DMS79 treated with DMSO at 0.1 percent for 48 hours (cell line): ENCODE measurements at regions not wholly inside any gene's neighbourhood (a gene's known extent, or its start where the extent isn't known, plus 50 kb on each side); places are given as distances from the start of the nearest gene placed in this dataset.

Experiments used
- DNase-seq: peaks from one replicate; lab custom pipeline; 2025; lab: John Stamatoyannopoulos, UW

DNA sequence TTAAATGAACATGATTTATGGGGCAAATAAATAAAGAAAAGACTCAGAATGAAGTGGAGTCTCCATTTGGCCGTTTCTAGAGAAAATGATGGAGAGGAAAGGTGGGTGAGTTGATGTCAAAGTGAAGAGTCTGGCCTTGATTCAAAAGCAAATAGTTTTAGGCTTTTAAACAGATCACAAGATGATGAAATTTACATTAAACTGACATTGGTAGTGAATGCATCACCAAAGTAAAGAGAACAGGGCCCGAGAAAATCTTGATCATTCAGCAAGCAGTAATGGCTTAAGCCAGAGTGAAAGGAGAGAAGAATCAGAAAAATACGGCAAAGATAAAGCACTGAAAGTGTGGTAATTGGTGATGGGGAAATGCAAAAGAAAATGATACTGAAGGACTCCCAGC is 460.0 kb upstream of the SGCD start:
- no peak for DNase-seq

DNA sequence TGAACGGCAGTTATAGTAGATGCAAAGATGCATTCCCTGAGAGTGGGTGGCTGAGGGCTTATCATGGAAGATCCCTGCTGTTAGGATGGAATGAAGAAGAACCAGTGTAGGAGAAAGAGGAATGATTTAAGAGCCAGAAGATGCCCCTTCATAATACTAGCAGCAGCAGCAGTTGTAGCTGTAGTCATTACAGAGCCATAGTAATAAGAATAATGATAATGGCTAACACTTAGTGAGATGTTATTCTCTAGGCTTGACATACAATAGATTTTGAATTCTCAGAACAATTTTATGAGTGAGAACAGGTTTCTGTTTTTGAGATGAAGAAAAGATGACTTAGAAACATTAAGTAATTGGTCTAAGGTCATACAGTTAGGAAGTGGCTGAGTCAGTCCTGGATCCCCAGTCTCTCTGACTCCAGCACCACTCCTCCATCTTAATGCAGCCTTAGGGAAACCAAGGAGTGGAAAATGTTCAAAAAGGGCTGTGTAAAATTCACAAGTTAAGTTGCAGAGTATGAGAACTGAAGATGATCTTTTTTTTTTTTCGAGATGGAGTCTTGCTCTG is 459.4 kb upstream of the SGCD start:
- DNase-seq: no peak

GRCh38 chr5:155870636-155871035 is 456.3 kb upstream of the SGCD start:
- DNase-seq: no peak

GRCh38 chr5:155871623-155872022 is 455.3 kb upstream of the SGCD start:
- no peak for DNase-seq

- DNase-seq: peak; percentile 51
These were observed 454.2 kb upstream of the SGCD start for GRCh38 chr5:155872629-155873220.

GRCh38 chr5:155878991-155879575 is 447.9 kb upstream of the SGCD start:
- no peak for DNase-seq

GRCh38 chr5:155884041-155884440 is 442.9 kb upstream of the SGCD start:
- DNase-seq: no peak

DNA sequence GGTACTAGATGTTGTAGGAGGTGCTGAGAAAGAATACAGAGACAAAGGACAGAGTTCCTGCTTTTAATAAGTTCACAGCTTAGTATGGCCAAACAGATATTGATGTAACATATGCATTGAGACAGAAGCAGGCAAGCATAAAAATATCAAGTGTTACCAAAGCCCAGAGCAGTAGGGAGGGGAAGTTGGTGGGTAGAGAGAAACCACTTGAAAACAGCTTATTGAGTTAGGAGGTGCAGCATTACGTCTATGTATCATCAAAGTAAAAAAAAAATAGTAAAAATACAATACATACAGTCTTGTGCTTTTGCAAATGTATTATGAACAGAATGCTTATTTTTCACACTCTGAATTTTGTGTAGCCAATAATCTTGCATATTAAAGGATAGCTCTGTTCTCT is 441.8 kb upstream of the SGCD start:
- no peak for DNase-seq

- no peak for DNase-seq
These were observed 440.5 kb upstream of the SGCD start for GRCh38 chr5:155886311-155887031.

GRCh38 chr5:155895484-155895883 is 431.5 kb upstream of the SGCD start:
- no peak for DNase-seq

GRCh38 chr5:155897761-155898160 is 429.2 kb upstream of the SGCD start:
- DNase-seq: no peak

DNA sequence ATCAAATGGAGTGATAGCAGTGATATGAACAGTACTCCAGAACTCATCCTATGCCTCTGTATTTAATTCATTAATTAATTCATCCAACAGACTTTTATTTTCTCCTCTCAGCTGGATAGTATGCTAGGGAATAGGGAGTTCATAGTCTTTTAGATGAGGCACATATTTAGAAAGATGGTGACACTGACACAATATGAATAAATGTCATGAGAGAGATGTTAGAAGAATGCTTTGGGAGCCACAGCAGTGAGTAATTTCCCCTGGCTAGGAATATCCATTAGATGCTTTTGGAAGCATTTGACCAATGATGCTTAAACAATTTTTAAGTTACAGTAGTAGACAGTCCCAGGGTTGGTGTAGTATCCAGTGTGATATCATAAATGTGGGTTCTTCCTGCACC is 428.7 kb upstream of the SGCD start:
- DNase-seq: no peak

- DNase-seq: no peak
These were observed 423.2 kb upstream of the SGCD start for GRCh38 chr5:155903791-155904190.

DNA sequence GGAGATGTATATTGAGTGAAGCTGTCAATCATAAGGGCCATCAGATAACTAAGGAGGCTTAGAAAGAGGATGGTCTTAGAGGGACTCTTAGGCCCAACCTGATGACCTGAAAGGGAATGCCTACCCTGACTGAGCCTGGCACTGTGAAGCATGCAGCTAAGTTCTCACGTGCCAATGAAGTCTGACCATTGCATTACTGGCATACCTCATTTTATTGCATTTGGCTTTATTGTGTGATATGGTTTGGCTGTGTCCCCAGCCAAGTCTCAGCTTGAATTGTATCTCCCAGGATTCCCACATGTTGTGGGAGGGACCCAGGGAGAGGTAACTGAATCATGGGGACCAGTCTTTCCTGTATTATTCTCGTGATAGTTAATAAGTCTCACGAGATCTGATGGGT is 421.6 kb upstream of the SGCD start:
- DNase-seq: no peak

DNA sequence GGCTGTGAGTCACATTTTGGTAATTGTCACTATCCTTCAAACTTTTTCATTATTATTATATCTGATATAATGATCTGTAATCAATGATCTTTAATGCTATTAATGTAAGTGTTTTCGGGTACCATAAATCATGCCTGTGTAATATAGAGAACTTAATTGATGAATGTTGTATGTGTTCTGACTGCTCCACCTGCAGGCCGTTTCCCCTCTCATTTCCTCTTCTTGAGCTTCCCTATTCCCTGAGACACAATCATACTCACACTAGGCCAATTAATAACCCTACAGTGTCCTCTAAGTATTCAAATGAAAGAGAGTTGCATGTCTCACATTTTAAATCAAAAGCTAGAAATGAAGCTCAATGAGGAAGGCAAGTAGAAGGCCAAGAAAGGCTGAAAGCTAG is 420.9 kb upstream of the SGCD start:
- DNase-seq: no peak

GRCh38 chr5:155908543-155908942 is 418.4 kb upstream of the SGCD start:
- no peak for DNase-seq

DNA sequence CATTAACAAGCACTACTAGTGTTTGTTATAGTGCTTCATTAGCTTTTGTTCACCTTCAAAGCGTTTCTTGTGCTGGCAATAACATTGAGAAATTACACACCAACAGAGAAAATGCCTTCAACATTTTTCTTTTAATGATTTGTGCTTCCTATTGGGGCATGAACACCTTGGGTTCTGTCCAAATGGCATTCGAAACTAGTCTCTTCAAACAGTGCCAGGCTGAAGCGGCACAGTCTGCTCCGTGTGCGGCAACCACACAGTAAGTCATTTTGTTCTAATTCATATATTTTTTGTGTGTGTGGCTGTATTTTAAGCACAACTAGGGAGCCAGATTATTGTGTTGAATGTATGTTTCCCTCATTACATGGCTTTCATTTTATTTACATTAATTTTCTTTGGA is 414.7 kb upstream of the SGCD start:
- peak; percentile 42 for DNase-seq

DNA sequence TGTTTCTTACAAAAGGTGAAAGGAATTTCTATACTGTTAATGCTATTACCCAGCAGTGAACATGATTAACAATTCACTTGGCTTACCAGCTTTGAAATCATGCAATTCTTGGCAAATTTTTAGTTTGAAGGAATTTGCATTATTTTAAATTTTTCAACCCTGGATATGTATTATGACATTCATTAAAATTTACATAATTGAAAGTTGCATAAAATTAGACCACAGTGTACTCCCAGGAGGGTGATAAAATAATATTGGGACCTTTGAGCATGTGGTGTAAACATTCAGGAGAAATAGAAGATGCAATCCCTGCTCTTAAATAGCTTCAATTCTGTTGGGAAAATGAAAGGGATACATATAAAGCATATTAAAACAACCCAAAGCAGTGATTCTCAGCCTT is 412.2 kb upstream of the SGCD start:
- DNase-seq: no peak

DNA sequence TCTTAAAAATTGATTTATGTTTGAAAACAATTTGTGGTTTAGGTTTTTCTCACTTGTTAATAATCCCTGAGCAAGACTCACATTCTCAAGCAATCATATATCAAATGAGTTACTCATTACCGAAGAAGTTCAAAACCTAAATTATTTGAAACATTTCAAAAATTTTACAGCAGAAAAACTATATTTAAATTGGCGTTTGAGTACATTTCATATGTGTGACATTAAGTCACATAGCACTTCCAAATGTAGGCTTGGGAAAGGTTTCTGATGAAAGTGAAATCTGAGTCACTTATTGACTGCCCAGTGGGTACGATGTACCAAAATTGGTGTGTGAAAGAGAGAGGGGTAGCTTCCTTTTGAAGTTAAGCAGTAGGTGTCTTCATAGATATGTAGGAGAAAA is 411.4 kb upstream of the SGCD start:
- DNase-seq: no peak

- DNase-seq: no peak
These were observed 407.8 kb upstream of the SGCD start for GRCh38 chr5:155919126-155919525.

GRCh38 chr5:155919725-155920124 is 407.2 kb upstream of the SGCD start:
- no peak for DNase-seq

- no peak for DNase-seq
These were observed 405.3 kb upstream of the SGCD start for GRCh38 chr5:155921621-155922020.

- DNase-seq: no peak
These were observed 403.2 kb upstream of the SGCD start for GRCh38 chr5:155923784-155924183.
